ENCODE measurements at regions not wholly inside any gene's neighbourhood (a gene's known extent, or its start where the extent isn't known, plus 50 kb on each side); places are given as distances from the start of the nearest gene placed in this dataset.

DNA sequence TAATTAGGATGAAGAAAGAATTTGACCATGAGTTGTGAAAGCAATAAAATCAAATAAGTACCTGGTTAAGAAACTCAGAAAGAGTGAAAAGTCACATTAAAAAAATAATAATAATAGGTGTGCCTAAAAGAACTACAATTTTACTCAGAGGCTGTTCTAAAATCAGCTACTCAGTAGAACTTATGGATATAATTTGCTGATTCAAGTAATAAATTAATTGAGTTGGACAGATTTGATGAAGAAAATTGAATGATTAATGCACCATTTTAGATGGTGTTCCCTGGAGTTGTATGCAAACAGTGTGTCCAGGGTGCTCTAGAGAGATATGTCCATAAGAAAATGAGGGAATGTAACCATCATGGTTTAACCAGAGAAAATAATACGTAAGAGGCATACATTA, 2852.5 kb downstream of the PCDH9 start:
- TF ChIP-seq, protein P1, sequence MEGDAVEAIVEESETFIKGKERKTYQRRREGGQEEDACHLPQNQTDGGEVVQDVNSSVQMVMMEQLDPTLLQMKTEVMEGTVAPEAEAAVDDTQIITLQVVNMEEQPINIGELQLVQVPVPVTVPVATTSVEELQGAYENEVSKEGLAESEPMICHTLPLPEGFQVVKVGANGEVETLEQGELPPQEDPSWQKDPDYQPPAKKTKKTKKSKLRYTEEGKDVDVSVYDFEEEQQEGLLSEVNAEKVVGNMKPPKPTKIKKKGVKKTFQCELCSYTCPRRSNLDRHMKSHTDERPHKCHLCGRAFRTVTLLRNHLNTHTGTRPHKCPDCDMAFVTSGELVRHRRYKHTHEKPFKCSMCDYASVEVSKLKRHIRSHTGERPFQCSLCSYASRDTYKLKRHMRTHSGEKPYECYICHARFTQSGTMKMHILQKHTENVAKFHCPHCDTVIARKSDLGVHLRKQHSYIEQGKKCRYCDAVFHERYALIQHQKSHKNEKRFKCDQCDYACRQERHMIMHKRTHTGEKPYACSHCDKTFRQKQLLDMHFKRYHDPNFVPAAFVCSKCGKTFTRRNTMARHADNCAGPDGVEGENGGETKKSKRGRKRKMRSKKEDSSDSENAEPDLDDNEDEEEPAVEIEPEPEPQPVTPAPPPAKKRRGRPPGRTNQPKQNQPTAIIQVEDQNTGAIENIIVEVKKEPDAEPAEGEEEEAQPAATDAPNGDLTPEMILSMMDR (IDR thresholded peaks at IDR 0.05): no peak
- Histone ChIP-seq H3K36me3 (no peaks in the 10 kb centered on the region), H3K27me3 (no peaks in the 10 kb centered on the region), H3K27ac (no peak overlapping the region), H3K9me3 (no peaks in the 10 kb centered on the region), H3K4me3 (no peak overlapping the region), H3K4me1 (no peaks in the 10 kb centered on the region)
- no peak for DNase-seq (ENCODE audit: low spot score)

- TF ChIP-seq, protein P1 (IDR thresholded peaks at IDR 0.05): no peak
- DNase-seq (ENCODE audit: low spot score): no peak
- H3K4me3 ChIP-seq: no peak overlapping the region
- H3K4me1 ChIP-seq: no peaks in the 10 kb centered on the region
- H3K9me3 ChIP-seq: no peaks in the 10 kb centered on the region
- no peaks in the 10 kb centered on the region for H3K27me3 ChIP-seq
- no peaks in the 10 kb centered on the region for H3K36me3 ChIP-seq
- H3K27ac ChIP-seq: no peak overlapping the region
Measured at GRCh38 chr13:64371461-64371860, 2858.7 kb downstream of the PCDH9 start.

- H3K4me1 ChIP-seq: no peaks in the 10 kb centered on the region
- DNase-seq (ENCODE audit: low spot score): no peak
- no peaks in the 10 kb centered on the region for H3K9me3 ChIP-seq
- no peak overlapping the region for H3K27ac ChIP-seq
- TF ChIP-seq, protein P1 (IDR thresholded peaks at IDR 0.05): no peak
- H3K4me3 ChIP-seq: no peak overlapping the region
- no peaks in the 10 kb centered on the region for H3K27me3 ChIP-seq
- no peaks in the 10 kb centered on the region for H3K36me3 ChIP-seq
Measured at GRCh38 chr13:64371045-64371444, 2859.1 kb downstream of the PCDH9 start.

- no peaks in the 10 kb centered on the region for H3K9me3 ChIP-seq
- no peak for DNase-seq (ENCODE audit: low spot score)
- no peaks in the 10 kb centered on the region for H3K27me3 ChIP-seq
- TF ChIP-seq, protein P1 (IDR thresholded peaks at IDR 0.05): no peak
- H3K4me1 ChIP-seq: no peaks in the 10 kb centered on the region
- H3K36me3 ChIP-seq: no peaks in the 10 kb centered on the region
- no peak overlapping the region for H3K27ac ChIP-seq
- no peak overlapping the region for H3K4me3 ChIP-seq
Measured at GRCh38 chr13:64369121-64369520, 2861.0 kb downstream of the PCDH9 start.

DNA sequence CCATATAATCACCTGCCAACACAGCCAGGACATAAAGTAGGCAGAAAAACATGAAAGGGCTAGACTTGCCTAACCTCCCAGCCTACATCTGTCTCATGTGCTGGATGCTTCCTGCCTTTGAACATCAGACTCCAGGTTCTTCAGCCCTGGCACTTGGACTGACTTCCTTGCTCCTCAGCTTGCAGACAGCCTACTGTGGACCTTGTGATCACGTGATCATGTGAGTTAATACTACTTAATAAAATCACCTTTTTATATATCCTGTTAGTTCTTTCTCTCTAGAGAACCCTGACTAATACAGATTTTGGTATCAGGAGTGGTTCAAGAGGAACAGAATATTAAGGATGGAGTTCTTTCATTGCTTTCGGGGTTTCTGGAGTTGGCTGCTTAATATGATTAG, 2867.6 kb downstream of the PCDH9 start:
- Histone ChIP-seq H3K36me3 (no peaks in the 10 kb centered on the region), H3K27ac (no peak overlapping the region), H3K9me3 (no peaks in the 10 kb centered on the region), H3K27me3 (no peaks in the 10 kb centered on the region), H3K4me1 (no peaks in the 10 kb centered on the region), H3K4me3 (no peak overlapping the region)
- no peak for DNase-seq (ENCODE audit: low spot score)
- TF ChIP-seq, protein P1 (IDR thresholded peaks at IDR 0.05): no peak

DNA sequence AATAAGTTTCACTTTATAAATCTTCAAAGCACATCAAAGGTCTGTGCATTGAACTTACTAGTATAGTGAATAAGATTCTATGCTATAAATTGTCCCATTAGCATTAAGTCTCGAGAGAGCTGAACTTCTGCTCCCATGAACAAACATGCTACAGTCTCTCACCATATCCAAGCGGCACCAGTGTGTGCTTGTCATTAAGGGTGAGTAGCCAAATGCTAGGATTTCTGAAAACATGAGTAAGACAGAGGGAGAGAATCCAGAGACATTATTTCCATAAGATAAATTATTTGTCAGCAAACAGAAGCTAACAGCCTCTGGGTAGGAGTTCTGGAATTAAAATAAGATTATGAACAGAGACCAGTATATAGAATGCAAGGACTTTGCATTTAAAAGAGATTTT, 2882.5 kb downstream of the PCDH9 start:
- H3K4me3 ChIP-seq: no peak overlapping the region
- no peaks in the 10 kb centered on the region for H3K36me3 ChIP-seq
- no peak for DNase-seq (ENCODE audit: low spot score)
- no peaks in the 10 kb centered on the region for H3K27me3 ChIP-seq
- TF ChIP-seq, protein P1 (IDR thresholded peaks at IDR 0.05): no peak
- H3K4me1 ChIP-seq: no peaks in the 10 kb centered on the region
- no peaks in the 10 kb centered on the region for H3K9me3 ChIP-seq
- H3K27ac ChIP-seq: no peak overlapping the region
